Stimulated activated CD4-positive, alpha-beta T cell treated with anti-CD3 and anti-CD28 coated beads, TNF-alpha, amount 100 ng/mL, for 24 hours (primary cell): ENCODE measurements at regions not wholly inside any gene's neighbourhood (a gene's known extent, or its start where the extent isn't known, plus 50 kb on each side); places are given as distances from the start of the nearest gene placed in this dataset.

Experiments used
- DNase-seq, 3 experiments: peaks; one replicate each; pipeline ENCODE4 v3.0.0-alpha.2; 2020; ENCODE audit warnings: low read depth in 3 of 3

- DNase-seq: no peak
These were observed 113.2 kb downstream of the HERPUD2 start for GRCh38 chr7:35581605-35582210.

- no peak for DNase-seq
These were observed 118.8 kb downstream of the HERPUD2 start for GRCh38 chr7:35576031-35576573.

- no peak for DNase-seq
These were observed 123.2 kb downstream of the HERPUD2 start for GRCh38 chr7:35571611-35572240.

- no peak for DNase-seq
These were observed 124.0 kb downstream of the HERPUD2 start for GRCh38 chr7:35570937-35571336.

- DNase-seq: no peak
These were observed 129.0 kb downstream of the HERPUD2 start for GRCh38 chr7:35565927-35566326.

DNA sequence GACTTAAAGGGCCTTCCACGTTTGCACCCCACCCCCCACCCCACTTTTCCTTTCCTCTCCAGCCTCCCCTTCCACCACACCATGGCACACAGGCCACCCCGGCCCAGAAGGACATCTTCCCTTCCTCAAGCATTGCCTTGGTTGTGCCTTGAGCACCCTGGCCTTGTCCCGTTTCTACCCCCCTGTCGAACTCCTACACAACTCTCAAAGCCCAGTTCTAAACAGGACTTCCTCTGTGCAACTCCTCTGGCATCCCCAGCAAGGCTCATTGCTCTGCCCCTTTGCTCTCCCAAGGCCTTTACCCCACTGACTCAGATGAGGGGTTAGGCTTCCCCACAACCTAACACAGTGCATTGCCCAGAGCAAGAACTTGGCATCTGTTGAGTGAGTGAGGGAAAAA is 136.1 kb downstream of the HERPUD2 start:
- DNase-seq: no peak

DNA sequence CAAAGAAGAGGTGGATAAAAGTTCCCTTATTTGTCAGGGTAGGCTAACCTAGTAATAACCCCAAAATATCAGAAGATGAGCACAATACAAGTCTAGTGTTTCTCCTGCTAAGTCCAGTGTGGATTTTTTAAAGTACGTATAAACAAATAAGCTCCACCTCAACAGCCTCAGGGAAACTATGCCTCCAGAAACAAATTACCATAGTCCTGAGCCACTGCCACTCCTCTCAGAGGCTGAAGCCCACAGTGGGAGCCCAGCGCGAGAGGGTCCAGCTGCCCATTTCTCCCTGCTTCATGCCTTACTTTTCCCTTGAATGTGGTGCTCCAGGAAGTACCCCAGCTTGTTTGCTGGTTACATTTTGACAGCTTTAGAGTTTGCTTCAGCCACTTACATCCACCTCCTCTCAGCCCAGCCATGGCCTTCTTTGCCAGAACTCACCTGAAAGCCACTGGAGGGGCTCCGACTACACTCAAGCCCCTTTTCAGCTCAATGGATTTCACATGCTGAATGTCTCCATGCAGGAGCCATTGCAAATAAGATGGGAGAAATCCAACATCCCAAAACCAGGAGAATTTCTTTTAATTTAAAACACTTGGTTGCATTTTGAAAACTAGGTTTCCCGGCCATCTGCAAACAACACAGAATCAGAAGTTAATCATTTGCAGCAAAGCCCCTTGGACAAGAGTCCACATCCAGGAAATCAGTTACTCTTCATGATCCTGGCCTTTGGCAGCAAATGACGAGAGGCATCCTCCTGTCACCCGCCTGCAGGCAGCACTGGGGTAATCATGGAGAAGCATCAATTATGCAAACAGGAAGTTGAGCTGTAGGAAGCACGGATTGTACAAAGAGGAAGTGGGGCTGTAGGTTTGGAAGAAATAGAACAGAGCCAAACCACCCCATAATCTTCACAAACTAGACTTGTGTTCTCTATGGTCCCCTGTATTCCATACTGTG is 138.1 kb downstream of the HERPUD2 start:
- no peak for DNase-seq

GRCh38 chr7:35555934-35556333 is 139.0 kb downstream of the HERPUD2 start:
- no peak for DNase-seq

- no peak for DNase-seq
These were observed 139.5 kb downstream of the HERPUD2 start for GRCh38 chr7:35555386-35555785.

- DNase-seq: no peak
These were observed 141.4 kb downstream of the HERPUD2 start for GRCh38 chr7:35553519-35553918.

DNA sequence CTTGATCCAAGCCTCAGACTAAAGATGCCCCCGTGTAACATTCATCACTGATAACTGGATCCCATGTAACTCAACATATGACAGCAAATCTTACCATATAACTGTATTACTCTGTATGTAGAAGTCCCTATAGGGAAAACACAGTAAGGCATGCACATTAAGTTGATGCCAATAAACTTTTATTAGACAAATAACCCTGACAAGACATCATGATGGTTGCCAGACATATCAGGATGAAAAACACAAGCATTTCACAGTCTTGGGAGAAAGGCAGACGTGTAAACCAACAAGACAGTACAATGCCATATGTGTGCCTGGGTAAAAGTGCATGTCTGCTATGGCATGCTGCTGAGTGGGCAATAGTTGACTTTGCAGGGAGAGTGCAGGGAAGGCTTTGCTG is 142.2 kb downstream of the HERPUD2 start:
- DNase-seq: no peak

- no peak for DNase-seq
These were observed 143.4 kb downstream of the HERPUD2 start for GRCh38 chr7:35551321-35552081.

DNA sequence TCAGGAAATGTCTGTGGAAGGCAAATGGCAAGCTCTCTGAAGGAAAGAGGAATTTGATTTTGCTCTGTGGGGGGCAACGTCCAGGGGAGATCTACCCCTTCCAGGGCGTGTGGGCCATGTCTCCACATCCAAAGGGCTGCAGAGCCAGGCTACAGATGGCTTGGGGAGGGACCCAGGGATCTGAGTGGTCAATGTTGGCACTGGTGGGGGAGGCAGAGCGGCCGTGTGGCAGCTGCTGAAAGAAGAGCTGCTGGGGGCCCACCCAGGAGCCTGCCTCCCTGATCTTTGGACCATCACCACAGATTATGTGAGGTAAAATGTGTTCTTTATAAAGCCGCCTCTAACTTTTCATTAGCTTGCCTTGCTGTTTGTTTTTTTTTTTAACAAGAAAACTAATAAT is 144.1 kb downstream of the HERPUD2 start:
- DNase-seq: no peak

DNA sequence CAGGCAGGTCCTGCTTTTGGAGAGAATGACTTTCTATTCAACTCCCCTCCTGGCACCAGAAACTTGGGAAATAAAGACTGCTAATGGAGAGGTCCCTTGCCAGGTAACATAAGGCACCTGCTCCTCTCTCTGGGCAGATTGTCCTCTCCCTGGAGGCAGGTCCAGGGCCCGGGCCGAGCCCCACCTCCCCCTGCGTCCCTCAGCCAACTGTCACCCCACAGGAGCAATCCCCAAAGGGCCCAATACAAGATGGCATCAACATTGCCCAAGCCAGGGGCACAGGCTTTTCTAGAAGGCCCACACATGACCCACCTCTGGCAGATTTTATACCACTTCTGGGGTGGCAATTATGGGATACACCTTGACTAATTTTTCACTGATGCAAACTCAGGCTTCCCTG is 145.2 kb downstream of the HERPUD2 start:
- no peak for DNase-seq

GRCh38 chr7:35548291-35548690 is 146.6 kb downstream of the HERPUD2 start:
- no peak for DNase-seq

GRCh38 chr7:35546691-35547429 is 148.1 kb downstream of the HERPUD2 start:
- DNase-seq: no peak

- no peak for DNase-seq
These were observed 149.1 kb downstream of the HERPUD2 start for GRCh38 chr7:35545831-35546230.

- no peak for DNase-seq
These were observed 150.8 kb downstream of the HERPUD2 start for GRCh38 chr7:35544028-35544742.

DNA sequence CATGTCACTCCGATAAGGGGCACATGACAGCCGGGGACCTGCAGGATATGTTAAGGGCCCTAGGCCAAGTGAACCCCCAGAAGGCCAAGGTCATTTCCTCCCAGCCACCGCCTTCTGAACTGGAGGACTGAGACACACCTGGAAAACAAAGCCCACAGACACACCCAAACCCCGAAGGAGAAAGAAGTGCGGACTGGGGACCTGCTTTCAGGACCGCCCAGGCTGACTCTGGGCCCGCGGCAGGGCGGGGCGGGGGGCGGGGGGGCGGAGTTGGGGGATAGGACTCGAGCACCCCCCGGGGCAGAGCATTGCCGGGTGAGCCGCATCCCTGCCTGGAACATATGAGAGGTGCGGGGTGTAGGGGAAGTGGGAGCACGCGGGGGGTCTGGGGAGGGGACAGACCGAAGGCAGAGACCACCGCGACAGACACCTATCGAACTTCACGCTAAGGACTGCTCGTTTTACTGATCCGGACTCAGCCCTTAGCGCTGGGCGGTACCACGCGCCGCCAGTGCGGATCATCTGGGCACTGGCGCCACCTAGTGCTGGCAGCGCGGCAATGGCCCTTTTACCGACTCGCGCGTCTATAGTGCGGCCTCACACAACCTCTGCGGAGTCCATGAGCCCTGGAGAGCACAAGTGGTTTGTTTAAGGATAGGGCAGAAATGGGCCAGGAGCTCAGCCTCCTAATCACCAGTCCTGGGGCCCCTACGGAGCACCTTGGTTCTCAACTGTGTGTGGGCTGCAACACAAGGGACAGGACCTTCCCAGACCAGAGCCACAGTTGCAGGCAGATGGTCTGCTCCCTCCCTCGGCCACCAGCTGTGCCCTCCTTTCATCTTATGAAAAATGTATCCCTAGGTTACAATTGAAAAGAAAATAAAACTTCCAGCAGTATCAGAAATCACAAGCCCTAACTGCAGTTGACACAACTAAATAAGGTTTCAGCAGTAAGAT is 157.6 kb downstream of the HERPUD2 start:
- DNase-seq: peak; percentile 60 to 74 (median 63)
